HEK293 (cell line): ENCODE measurements at regions not wholly inside any gene's neighbourhood (a gene's known extent, or its start where the extent isn't known, plus 50 kb on each side); places are given as distances from the start of the nearest gene placed in this dataset.

Source experiments
- CTCF ChIA-PET: fragments of 350-600 bp; formaldehyde crosslinking; extraction: SDS; loops from one replicate; lab custom pipeline; 2021; ENCODE audit warnings: antibody characterized with exemption; lab: Yijun Ruan, JAX
- POLR2A ChIA-PET: fragments of 300-600 bp; formaldehyde crosslinking; extraction: SDS; loops from one replicate; lab custom pipeline; 2020; ENCODE audit warnings: antibody characterized with exemption, inconsistent platforms; lab: Yijun Ruan, JAX
- H3K27ac ChIP-seq: fragments of 200-500 bp; sonication (Bioruptor generic); 2 replicates; pipeline ENCODE4 v1.5.1; 2014; ENCODE audit warnings: low read depth, low read length, control low read depth, inconsistent platforms; ENCODE audit errors: extremely low read depth
- H3K36me3 ChIP-seq, 2 experiments: fragments of 200-500 bp in 1 of 2; sonication (Bioruptor generic) in 1 of 2; 1 replicate in 1 of 2; 2 replicates in 1 of 2; pipeline ENCODE4 v1.5.1; 2014 to 2017; ENCODE audit warnings: inconsistent platforms in 2 of 2, low read length in 2 of 2; ENCODE audit not compliant: control insufficient read depth in 2 of 2, insufficient read depth in 1 of 2
- H3K4me1 ChIP-seq: fragments of 200-500 bp; sonication (Bioruptor generic); 2 replicates; pipeline ENCODE4 v1.5.1; 2014; ENCODE audit warnings: mild to moderate bottlenecking, low read length, inconsistent platforms; ENCODE audit not compliant: control insufficient read depth, insufficient read depth
- H3K4me3 ChIP-seq: 2 replicates; pipeline ENCODE4 v1.5.1; 2011; ENCODE audit warnings: low read depth, mild to moderate bottlenecking, control low read depth, low read length, moderate library complexity
- H3K9me3 ChIP-seq: fragments of 200-500 bp; sonication (Bioruptor generic); 2 replicates; pipeline ENCODE4 v1.5.1; 2014; ENCODE audit warnings: low read depth, low read length, inconsistent platforms; ENCODE audit not compliant: control insufficient read depth, insufficient read depth
- OVOL3 ChIP-seq: fragments of 450-650 bp; formaldehyde crosslinking; IDR thresholded peaks from 2 replicates; pipeline ENCODE4 v1.5.1; 2016; ENCODE audit warnings: missing biosample characterization, missing genetic modification characterization
- REST ChIP-seq: fragments of 450-650 bp; formaldehyde crosslinking; IDR thresholded peaks from 2 replicates; pipeline ENCODE4 v1.5.1; 2016; ENCODE audit warnings: missing biosample characterization, missing genetic modification characterization
- SP2 ChIP-seq: fragments of 450-650 bp; formaldehyde crosslinking; IDR thresholded peaks from 2 replicates; pipeline ENCODE4 v1.5.1; 2016; ENCODE audit warnings: missing biosample characterization, missing genetic modification characterization
- TRIM28 ChIP-seq: IDR thresholded peaks from 2 replicates; pipeline ENCODE4 v1.6.1; 2011; ENCODE audit warnings: low read length, control low read depth, borderline replicate concordance
- WT1 ChIP-seq: fragments of 450-650 bp; formaldehyde crosslinking; IDR thresholded peaks from 2 replicates; pipeline ENCODE4 v1.5.1; 2016; ENCODE audit warnings: missing biosample characterization, missing genetic modification characterization
- YY2 ChIP-seq: fragments of 450-650 bp; formaldehyde crosslinking; IDR thresholded peaks from 2 replicates; pipeline ENCODE4 v1.5.1; 2016; ENCODE audit warnings: missing biosample characterization, missing genetic modification characterization
- ZBTB10 ChIP-seq: fragments of 450-650 bp; formaldehyde crosslinking; IDR thresholded peaks from 2 replicates; pipeline ENCODE4 v1.5.1; 2016; ENCODE audit warnings: missing biosample characterization, missing genetic modification characterization
- ZFP69B ChIP-seq: fragments of 450-650 bp; formaldehyde crosslinking; IDR thresholded peaks from 2 replicates; pipeline ENCODE4 v1.5.1; 2016; ENCODE audit warnings: missing biosample characterization, missing genetic modification characterization
- ZIC2 ChIP-seq: fragments of 450-650 bp; formaldehyde crosslinking; IDR thresholded peaks from 2 replicates; pipeline ENCODE4 v1.5.1; 2016; ENCODE audit warnings: missing biosample characterization, missing genetic modification characterization
- ZNF146 ChIP-seq: fragments of 450-650 bp; formaldehyde crosslinking; IDR thresholded peaks from 2 replicates; pipeline ENCODE4 v1.5.1; 2016; ENCODE audit warnings: missing biosample characterization, missing genetic modification characterization
- ZNF174 ChIP-seq: fragments of 450-650 bp; formaldehyde crosslinking; IDR thresholded peaks from 2 replicates; pipeline ENCODE4 v1.5.0; 2017; ENCODE audit warnings: missing biosample characterization, mild to moderate bottlenecking, missing genetic modification characterization
- ZNF248 ChIP-seq: fragments of 450-650 bp; formaldehyde crosslinking; IDR thresholded peaks from 2 replicates; pipeline ENCODE4 v1.5.1; 2017; ENCODE audit warnings: missing biosample characterization, missing genetic modification characterization
- ZNF311 ChIP-seq: fragments of 450-650 bp; formaldehyde crosslinking; IDR thresholded peaks from 2 replicates; pipeline ENCODE4 v1.5.1; 2017; ENCODE audit warnings: missing biosample characterization, missing genetic modification characterization, borderline replicate concordance
- ZNF394 ChIP-seq: fragments of 450-650 bp; formaldehyde crosslinking; IDR thresholded peaks from 2 replicates; pipeline ENCODE4 v1.5.1; 2016; ENCODE audit warnings: missing biosample characterization, missing genetic modification characterization, mild to moderate bottlenecking, moderate library complexity, borderline replicate concordance
- ZNF404 ChIP-seq: fragments of 450-650 bp; formaldehyde crosslinking; IDR thresholded peaks from 2 replicates; pipeline ENCODE4 v1.5.1; 2017; ENCODE audit warnings: missing biosample characterization, missing genetic modification characterization
- ZNF416 ChIP-seq: fragments of 450-650 bp; formaldehyde crosslinking; IDR thresholded peaks from 2 replicates; pipeline ENCODE4 v1.5.1; 2016; ENCODE audit warnings: missing biosample characterization, missing genetic modification characterization
- ZNF433 ChIP-seq: fragments of 450-650 bp; formaldehyde crosslinking; IDR thresholded peaks from 2 replicates; pipeline ENCODE4 v1.5.1; 2016; ENCODE audit warnings: missing biosample characterization, missing genetic modification characterization, low read depth
- ZNF510 ChIP-seq: fragments of 450-650 bp; formaldehyde crosslinking; IDR thresholded peaks from 2 replicates; pipeline ENCODE4 v1.5.1; 2018; ENCODE audit warnings: mild to moderate bottlenecking, missing genetic modification characterization, missing biosample characterization; ENCODE audit not compliant: insufficient replicate concordance
- ZNF529 ChIP-seq: fragments of 450-650 bp; formaldehyde crosslinking; IDR thresholded peaks from 2 replicates; pipeline ENCODE4 v1.5.1; 2017; ENCODE audit warnings: missing genetic modification characterization, missing biosample characterization; ENCODE audit not compliant: insufficient replicate concordance
- ZNF560 ChIP-seq: fragments of 450-650 bp; formaldehyde crosslinking; IDR thresholded peaks from 2 replicates; pipeline ENCODE4 v1.5.1; 2017; ENCODE audit warnings: missing biosample characterization, missing genetic modification characterization, borderline replicate concordance
- ZNF596 ChIP-seq: fragments of 450-650 bp; IDR thresholded peaks from 2 replicates; pipeline ENCODE4 v1.5.0; 2018; ENCODE audit warnings: missing biosample characterization, mild to moderate bottlenecking, missing genetic modification characterization, moderate library complexity
- ZNF600 ChIP-seq: fragments of 450-650 bp; formaldehyde crosslinking; IDR thresholded peaks from 2 replicates; pipeline ENCODE4 v1.5.1; 2016; ENCODE audit warnings: missing biosample characterization, missing genetic modification characterization
- ZNF624 ChIP-seq: fragments of 450-650 bp; formaldehyde crosslinking; IDR thresholded peaks from 2 replicates; pipeline ENCODE4 v1.5.1; 2017; ENCODE audit warnings: missing biosample characterization, missing genetic modification characterization
- ZNF654 ChIP-seq: fragments of 450-650 bp; formaldehyde crosslinking; IDR thresholded peaks from 2 replicates; pipeline ENCODE4 v1.5.1; 2016; ENCODE audit warnings: low read depth, missing biosample characterization, missing genetic modification characterization
- ZNF664 ChIP-seq: fragments of 450-650 bp; formaldehyde crosslinking; IDR thresholded peaks from 2 replicates; pipeline ENCODE4 v1.5.1; 2016; ENCODE audit warnings: missing biosample characterization, missing genetic modification characterization
- ZSCAN30 ChIP-seq: fragments of 450-650 bp; IDR thresholded peaks from 2 replicates; pipeline ENCODE4 v1.5.1; 2018; ENCODE audit warnings: missing biosample characterization, mild to moderate bottlenecking, missing genetic modification characterization, moderate library complexity

- TF ChIP-seq ZFP69B (tag by site-specific recombination) = no peak
- TF ChIP-seq SP2 = no peak
- no peak for TF ChIP-seq ZNF174 (tag by site-specific recombination)
- no peak for TF ChIP-seq ZNF416
- no peak for TF ChIP-seq ZNF510
- no peak for TF ChIP-seq ZNF624 (tag by site-specific recombination)
- no peak for TF ChIP-seq TRIM28
- no peak for TF ChIP-seq WT1 (tag by site-specific recombination)
- no peak for TF ChIP-seq OVOL3 (tag by site-specific recombination)
- no peak for TF ChIP-seq ZNF596
- TF ChIP-seq ZNF394 (tag by site-specific recombination) = no peak
- no peak for TF ChIP-seq ZSCAN30 (tag by site-specific recombination)
- no peak for TF ChIP-seq ZNF600
- TF ChIP-seq ZNF248 (tag by site-specific recombination) = no peak
- TF ChIP-seq ZIC2 (tag by site-specific recombination) = no peak
- no peak for TF ChIP-seq ZNF404 (tag by site-specific recombination)
- TF ChIP-seq ZNF529 (tag by site-specific recombination) = no peak
- no peak for TF ChIP-seq REST (tag by site-specific recombination)
- no peaks in the 10 kb centered on the region for H3K9me3 ChIP-seq
- H3K36me3 ChIP-seq = no peaks in the 10 kb centered on the region
- CTCF ChIA-PET = interaction anchor here (0.6 to 3.2 kb wide), 15 partner anchors 7 to 798 kb away, joined by 3 to 21 read pairs (median 3); no protein-coding TSS in a partner anchor
- H3K4me3 ChIP-seq = no peak overlapping the region
- H3K27ac ChIP-seq = no peak overlapping the region
- H3K4me1 ChIP-seq = no peaks in the 10 kb centered on the region
- POLR2A ChIA-PET = no interaction called here
Measured at GRCh38 chr7:19491371-19491770, 217.5 kb downstream of the POLR1F start.

GRCh38 chr7:19489162-19489820 lies 219.5 kb downstream of the POLR1F start:
- POLR2A ChIA-PET = no interaction called here
- TF ChIP-seq ZNF146 (no peak), ZNF664 (tag by site-specific recombination) (no peak), YY2 (tag by site-specific recombination) (no peak), ZNF248 (tag by site-specific recombination) (no peak), ZNF433 (tag by site-specific recombination) (no peak), ZNF654 (tag by site-specific recombination) (no peak), ZBTB10 (tag by site-specific recombination) (no peak), ZNF560 (tag by site-specific recombination) (no peak), ZNF311 (no peak)
- TF ChIP-seq, all 188 proteins: peak for 0
- CTCF ChIA-PET = interaction anchor here (3.2 kb wide), 1 partner anchor 8 kb away, joined by 21 read pairs; no protein-coding TSS in a partner anchor

More at GRCh38 chr7:19489162-19489820, 219.5 kb downstream of the POLR1F start:
- no peaks in the 10 kb centered on the region for H3K4me1 ChIP-seq
- H3K36me3 ChIP-seq = no peaks in the 10 kb centered on the region
- no peak overlapping the region for H3K4me3 ChIP-seq
- no peak overlapping the region for H3K27ac ChIP-seq
- no peaks in the 10 kb centered on the region for H3K9me3 ChIP-seq
